GM23338 (cell line): ENCODE measurements at regions not wholly inside any gene's neighbourhood (a gene's known extent, or its start where the extent isn't known, plus 50 kb on each side); places are given as distances from the start of the nearest gene placed in this dataset.

Experiments
- ATAC-seq: fragments of 200-7000 bp; cut with Tn5 transposase; 3 replicates; pipeline ENCODE4 v1.9.1; 2020
- DNase-seq: peaks from one replicate; pipeline ENCODE4 v3.0.0-alpha.2; 2015; ENCODE audit warnings: low spot score
- H2AFZ ChIP-seq: fragments of 200-600 bp; sonication (generic); 2 replicates; pipeline ENCODE4 v1.8.0; 2016; ENCODE audit warnings: antibody characterized with exemption, mild to moderate bottlenecking, moderate library complexity
- H3F3A ChIP-seq: fragments of 200-600 bp; sonication (generic); replicated peaks from 2 replicates; pipeline ENCODE4 v1.8.0; 2017; ENCODE audit warnings: antibody characterized with exemption, mixed run types, low read depth
- H3K27ac ChIP-seq: fragments of 200-600 bp; sonication (generic); 2 replicates; pipeline ENCODE4 v1.6.1; 2016; ENCODE audit warnings: low read depth
- H3K27me3 ChIP-seq: fragments of 200-600 bp; sonication (generic); 2 replicates; pipeline ENCODE4 v1.8.0; 2016; ENCODE audit warnings: mild to moderate bottlenecking, mixed run types, moderate library complexity; ENCODE audit not compliant: insufficient read depth
- H3K36me3 ChIP-seq: fragments of 200-600 bp; sonication (generic); 2 replicates; pipeline ENCODE4 v1.8.0; 2016; ENCODE audit warnings: mild to moderate bottlenecking; ENCODE audit not compliant: insufficient read depth
- H3K4me1 ChIP-seq: fragments of 200-600 bp; sonication (generic); 2 replicates; pipeline ENCODE4 v1.8.0; 2016; ENCODE audit warnings: mild to moderate bottlenecking, moderate library complexity; ENCODE audit not compliant: insufficient read depth
- H3K4me2 ChIP-seq: fragments of 200-600 bp; sonication (generic); 2 replicates; pipeline ENCODE4 v1.7.1; 2017; ENCODE audit warnings: mixed run types
- H3K4me3 ChIP-seq: fragments of 200-600 bp; sonication (generic); 2 replicates; pipeline ENCODE4 v1.6.1; 2016; ENCODE audit warnings: mixed run types
- H3K79me2 ChIP-seq: fragments of 200-600 bp; sonication (generic); replicated peaks from 2 replicates; pipeline ENCODE4 v1.8.0; 2017; ENCODE audit warnings: mild to moderate bottlenecking; ENCODE audit not compliant: insufficient read depth
- H3K9me2 ChIP-seq: fragments of 200-600 bp; sonication (generic); 2 replicates; pipeline ENCODE4 v1.8.0; 2017; ENCODE audit not compliant: insufficient read depth
- H4K20me1 ChIP-seq: fragments of 200-600 bp; sonication (generic); replicated peaks from 2 replicates; pipeline ENCODE4 v1.8.0; 2017; ENCODE audit warnings: mild to moderate bottlenecking; ENCODE audit not compliant: insufficient read depth
- H3K27ac Mint-ChIP-seq: 2 replicates; pipeline ENCODE4 v1.8.0; 2020; ENCODE audit warnings: inconsistent platforms, mild to moderate bottlenecking, moderate library complexity, mixed read lengths
- H3K27me3 Mint-ChIP-seq: 3 replicates; pipeline ENCODE4 v1.8.0; 2022; ENCODE audit warnings: low read depth, mild to moderate bottlenecking, moderate library complexity, mixed read lengths, inconsistent platforms; ENCODE audit not compliant: insufficient read depth, poor library complexity
- H3K36me3 Mint-ChIP-seq: 3 replicates; pipeline ENCODE4 v1.8.0; 2021; ENCODE audit warnings: low read depth, mild to moderate bottlenecking, inconsistent platforms, moderate library complexity, mixed read lengths
- H3K4me1 Mint-ChIP-seq: 3 replicates; pipeline ENCODE4 v1.8.0; 2020; ENCODE audit warnings: mild to moderate bottlenecking, inconsistent platforms, mixed read lengths
- H3K4me3 Mint-ChIP-seq: 3 replicates; pipeline ENCODE4 v1.8.0; 2021; ENCODE audit warnings: moderate library complexity, mild to moderate bottlenecking, inconsistent platforms, mixed read lengths
- H3K9me3 Mint-ChIP-seq: 3 replicates; pipeline ENCODE4 v1.8.0; 2020; ENCODE audit warnings: moderate library complexity, mild to moderate bottlenecking, inconsistent platforms, mixed read lengths
- EZH2phosphoT487 ChIP-seq: fragments of 200-600 bp; sonication (generic); IDR thresholded peaks from one replicate; pipeline ENCODE4 v1.8.1; 2018; ENCODE audit warnings: antibody characterized with exemption; ENCODE audit not compliant: unreplicated experiment
- NANOG ChIP-seq: IDR thresholded peaks from 2 replicates; pipeline ENCODE4 v1.6.1; 2016; ENCODE audit warnings: antibody characterized with exemption, borderline replicate concordance
- ZNF114 ChIP-seq: fragments of 250-450 bp; sonication (Bioruptor Pico); IDR thresholded peaks from 2 replicates; pipeline ENCODE4 v1.5.0; 2020; ENCODE audit warnings: mild to moderate bottlenecking, moderate library complexity
- TF ChIP-seq, protein P1 (sequence below): fragments of 250-450 bp; sonication (Bioruptor Pico); IDR thresholded peaks from 2 replicates; pipeline ENCODE4 v1.5.0; 2020; ENCODE audit warnings: mild to moderate bottlenecking, moderate library complexity
- TF ChIP-seq, protein P2 (sequence below), 2 experiments: fragments of 200-600 bp in 1 of 2; sonication (generic) in 1 of 2; conservative IDR thresholded peaks; 2 replicates each; pipeline versions ENCODE4 v1.5.1 to v1.6.1; 2016 to 2017; ENCODE audit warnings: antibody characterized with exemption in 2 of 2, low read depth in 2 of 2, mild to moderate bottlenecking in 2 of 2, moderate library complexity in 1 of 2

DNA sequence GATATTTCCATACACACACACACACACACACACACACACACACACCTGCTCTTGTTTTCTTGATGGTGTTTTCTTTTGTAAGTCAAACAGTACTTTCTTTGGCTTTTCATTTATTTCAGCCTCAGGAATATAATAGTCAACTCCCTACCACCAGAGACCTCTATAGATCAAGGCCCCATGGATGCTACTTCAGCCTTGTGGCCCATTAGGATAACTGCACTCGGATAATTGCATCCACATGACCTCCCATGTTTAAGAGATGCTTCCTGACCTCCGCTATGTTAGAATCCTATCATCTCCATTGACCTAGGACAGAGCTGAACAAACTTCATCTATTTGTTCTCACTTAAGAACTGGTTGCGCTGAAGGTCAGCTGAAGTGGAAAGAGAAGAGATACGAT is 1094.0 kb upstream of the B3GALT2 start:
- DNase-seq = peak; percentile 21
- Histone ChIP-seq H4K20me1 (no peaks in the 10 kb centered on the region), H3K27me3 (no peaks in the 10 kb centered on the region), H3F3A (no peaks in the 10 kb centered on the region), H3K4me3 (no peak overlapping the region), H3K4me2 (no peak overlapping the region), H3K36me3 (no peaks in the 10 kb centered on the region), H3K27ac (no peak overlapping the region), H3K9me2 (no peaks in the 10 kb centered on the region), H3K4me1 (no peaks in the 10 kb centered on the region), H3K79me2 (no peaks in the 10 kb centered on the region), H2AFZ (no peak overlapping the region)
- H3K9me3 Mint-ChIP-seq = no peaks in the 10 kb centered on the region
- no peaks in the 10 kb centered on the region for H3K27me3 Mint-ChIP-seq
- TF ChIP-seq EZH2phosphoT487 = no peak
- TF ChIP-seq ZNF114 (CRISPR knock-in tag) = no peak
- TF ChIP-seq NANOG = no peak
- TF ChIP-seq, protein P1, sequence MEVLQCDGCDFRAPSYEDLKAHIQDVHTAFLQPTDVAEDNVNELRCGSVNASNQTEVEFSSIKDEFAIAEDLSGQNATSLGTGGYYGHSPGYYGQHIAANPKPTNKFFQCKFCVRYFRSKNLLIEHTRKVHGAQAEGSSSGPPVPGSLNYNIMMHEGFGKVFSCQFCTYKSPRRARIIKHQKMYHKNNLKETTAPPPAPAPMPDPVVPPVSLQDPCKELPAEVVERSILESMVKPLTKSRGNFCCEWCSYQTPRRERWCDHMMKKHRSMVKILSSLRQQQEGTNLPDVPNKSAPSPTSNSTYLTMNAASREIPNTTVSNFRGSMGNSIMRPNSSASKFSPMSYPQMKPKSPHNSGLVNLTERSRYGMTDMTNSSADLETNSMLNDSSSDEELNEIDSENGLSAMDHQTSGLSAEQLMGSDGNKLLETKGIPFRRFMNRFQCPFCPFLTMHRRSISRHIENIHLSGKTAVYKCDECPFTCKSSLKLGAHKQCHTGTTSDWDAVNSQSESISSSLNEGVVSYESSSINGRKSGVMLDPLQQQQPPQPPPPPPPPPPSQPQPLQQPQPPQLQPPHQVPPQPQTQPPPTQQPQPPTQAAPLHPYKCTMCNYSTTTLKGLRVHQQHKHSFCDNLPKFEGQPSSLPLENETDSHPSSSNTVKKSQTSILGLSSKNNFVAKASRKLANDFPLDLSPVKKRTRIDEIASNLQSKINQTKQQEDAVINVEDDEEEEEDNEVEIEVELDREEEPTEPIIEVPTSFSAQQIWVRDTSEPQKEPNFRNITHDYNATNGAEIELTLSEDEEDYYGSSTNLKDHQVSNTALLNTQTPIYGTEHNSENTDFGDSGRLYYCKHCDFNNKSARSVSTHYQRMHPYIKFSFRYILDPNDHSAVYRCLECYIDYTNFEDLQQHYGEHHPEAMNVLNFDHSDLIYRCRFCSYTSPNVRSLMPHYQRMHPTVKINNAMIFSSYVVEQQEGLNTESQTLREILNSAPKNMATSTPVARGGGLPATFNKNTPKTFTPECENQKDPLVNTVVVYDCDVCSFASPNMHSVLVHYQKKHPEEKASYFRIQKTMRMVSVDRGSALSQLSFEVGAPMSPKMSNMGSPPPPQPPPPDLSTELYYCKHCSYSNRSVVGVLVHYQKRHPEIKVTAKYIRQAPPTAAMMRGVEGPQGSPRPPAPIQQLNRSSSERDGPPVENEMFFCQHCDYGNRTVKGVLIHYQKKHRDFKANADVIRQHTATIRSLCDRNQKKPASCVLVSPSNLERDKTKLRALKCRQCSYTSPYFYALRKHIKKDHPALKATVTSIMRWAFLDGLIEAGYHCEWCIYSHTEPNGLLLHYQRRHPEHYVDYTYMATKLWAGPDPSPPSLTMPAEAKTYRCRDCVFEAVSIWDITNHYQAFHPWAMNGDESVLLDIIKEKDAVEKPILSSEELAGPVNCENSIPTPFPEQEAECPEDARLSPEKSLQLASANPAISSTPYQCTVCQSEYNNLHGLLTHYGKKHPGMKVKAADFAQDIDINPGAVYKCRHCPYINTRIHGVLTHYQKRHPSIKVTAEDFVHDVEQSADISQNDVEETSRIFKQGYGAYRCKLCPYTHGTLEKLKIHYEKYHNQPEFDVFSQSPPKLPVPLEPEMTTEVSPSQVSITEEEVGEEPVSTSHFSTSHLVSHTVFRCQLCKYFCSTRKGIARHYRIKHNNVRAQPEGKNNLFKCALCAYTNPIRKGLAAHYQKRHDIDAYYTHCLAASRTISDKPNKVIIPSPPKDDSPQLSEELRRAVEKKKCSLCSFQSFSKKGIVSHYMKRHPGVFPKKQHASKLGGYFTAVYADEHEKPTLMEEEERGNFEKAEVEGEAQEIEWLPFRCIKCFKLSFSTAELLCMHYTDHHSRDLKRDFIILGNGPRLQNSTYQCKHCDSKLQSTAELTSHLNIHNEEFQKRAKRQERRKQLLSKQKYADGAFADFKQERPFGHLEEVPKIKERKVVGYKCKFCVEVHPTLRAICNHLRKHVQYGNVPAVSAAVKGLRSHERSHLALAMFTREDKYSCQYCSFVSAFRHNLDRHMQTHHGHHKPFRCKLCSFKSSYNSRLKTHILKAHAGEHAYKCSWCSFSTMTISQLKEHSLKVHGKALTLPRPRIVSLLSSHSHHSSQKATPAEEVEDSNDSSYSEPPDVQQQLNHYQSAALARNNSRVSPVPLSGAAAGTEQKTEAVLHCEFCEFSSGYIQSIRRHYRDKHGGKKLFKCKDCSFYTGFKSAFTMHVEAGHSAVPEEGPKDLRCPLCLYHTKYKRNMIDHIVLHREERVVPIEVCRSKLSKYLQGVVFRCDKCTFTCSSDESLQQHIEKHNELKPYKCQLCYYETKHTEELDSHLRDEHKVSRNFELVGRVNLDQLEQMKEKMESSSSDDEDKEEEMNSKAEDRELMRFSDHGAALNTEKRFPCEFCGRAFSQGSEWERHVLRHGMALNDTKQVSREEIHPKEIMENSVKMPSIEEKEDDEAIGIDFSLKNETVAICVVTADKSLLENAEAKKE (CRISPR knock-in tag) = no peak
- TF ChIP-seq, protein P2, sequence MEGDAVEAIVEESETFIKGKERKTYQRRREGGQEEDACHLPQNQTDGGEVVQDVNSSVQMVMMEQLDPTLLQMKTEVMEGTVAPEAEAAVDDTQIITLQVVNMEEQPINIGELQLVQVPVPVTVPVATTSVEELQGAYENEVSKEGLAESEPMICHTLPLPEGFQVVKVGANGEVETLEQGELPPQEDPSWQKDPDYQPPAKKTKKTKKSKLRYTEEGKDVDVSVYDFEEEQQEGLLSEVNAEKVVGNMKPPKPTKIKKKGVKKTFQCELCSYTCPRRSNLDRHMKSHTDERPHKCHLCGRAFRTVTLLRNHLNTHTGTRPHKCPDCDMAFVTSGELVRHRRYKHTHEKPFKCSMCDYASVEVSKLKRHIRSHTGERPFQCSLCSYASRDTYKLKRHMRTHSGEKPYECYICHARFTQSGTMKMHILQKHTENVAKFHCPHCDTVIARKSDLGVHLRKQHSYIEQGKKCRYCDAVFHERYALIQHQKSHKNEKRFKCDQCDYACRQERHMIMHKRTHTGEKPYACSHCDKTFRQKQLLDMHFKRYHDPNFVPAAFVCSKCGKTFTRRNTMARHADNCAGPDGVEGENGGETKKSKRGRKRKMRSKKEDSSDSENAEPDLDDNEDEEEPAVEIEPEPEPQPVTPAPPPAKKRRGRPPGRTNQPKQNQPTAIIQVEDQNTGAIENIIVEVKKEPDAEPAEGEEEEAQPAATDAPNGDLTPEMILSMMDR (conservative IDR thresholded peaks at IDR 0.05; ENCODE audit: low read depth in 2 of 2) = 0 out of 4 replicates have a peak, but pooled peaks of 1 of the 2 experiments have one; percentile 10
- H3K4me1 Mint-ChIP-seq = no peaks in the 10 kb centered on the region
- no peak overlapping the region for H3K27ac Mint-ChIP-seq
- no peak overlapping the region for H3K4me3 Mint-ChIP-seq
- no peaks in the 10 kb centered on the region for H3K36me3 Mint-ChIP-seq
- no peak; the same call in 2 of the 3 replicates for ATAC-seq
